Spleen (tissue), 11 donors: ENCODE measurements at regions not wholly inside any gene's neighbourhood (a gene's known extent, or its start where the extent isn't known, plus 50 kb on each side); places are given as distances from the start of the nearest gene placed in this dataset.

Experiments used
- DNase-seq: peaks from one replicate; pipeline ENCODE4 v3.0.0-alpha.2; 2020
- H3K27ac ChIP-seq, 8 donors: fragments of 200-600 bp; sonication (generic) in 7 of 8; 1 replicate in 4 of 8; 2 replicates in 4 of 8; pipeline versions ENCODE4 v1.5.0 to v1.8.0; 2016 to 2021; ENCODE audit warnings: inconsistent platforms in 4 of 8, mild to moderate bottlenecking in 4 of 8, moderate library complexity in 1 of 8
- H3K27me3 ChIP-seq, 7 donors: fragments of 200-600 bp; sonication (generic) in 6 of 7; replicated peaks in 1 of 7; 1 replicate in 4 of 7; 2 replicates in 3 of 7; pipeline versions ENCODE4 v1.5.0 to v1.8.0; 2016 to 2021; ENCODE audit warnings: inconsistent platforms in 3 of 7, mild to moderate bottlenecking in 1 of 7
- H3K36me3 ChIP-seq, 6 donors: fragments of 200-600 bp; sonication (generic) in 5 of 6; 1 replicate in 4 of 6; 2 replicates in 2 of 6; pipeline versions ENCODE4 v1.5.0 to v1.8.0; 2016 to 2021; ENCODE audit warnings: inconsistent platforms in 2 of 6
- H3K4me1 ChIP-seq, 6 donors: fragments of 200-600 bp; sonication (generic) in 5 of 6; 1 replicate in 3 of 6; 2 replicates in 3 of 6; pipeline versions ENCODE4 v1.5.0 to v1.8.0; 2016 to 2021; ENCODE audit warnings: inconsistent platforms in 3 of 6
- H3K4me3 ChIP-seq, 8 donors: fragments of 200-600 bp; sonication (generic) in 7 of 8; 1 replicate in 4 of 8; 2 replicates in 4 of 8; pipeline versions ENCODE4 v1.5.0 to v1.8.0; 2016 to 2021; ENCODE audit warnings: inconsistent platforms in 4 of 8, mild to moderate bottlenecking in 4 of 8, moderate library complexity in 2 of 8
- H3K9me3 ChIP-seq, 8 donors: fragments of 200-600 bp; sonication (generic) in 7 of 8; 1 replicate in 4 of 8; 2 replicates in 4 of 8; pipeline versions ENCODE4 v1.5.0 to v1.8.0; 2016 to 2021; ENCODE audit warnings: inconsistent platforms in 4 of 8
- POLR2A ChIP-seq, 3 donors: fragments of 450-650 bp; IDR thresholded peaks; one replicate each; pipeline ENCODE4 v1.5.1; 2017; ENCODE audit warnings: antibody characterized with exemption in 3 of 3, mild to moderate bottlenecking in 1 of 3
- POLR2AphosphoS5 ChIP-seq, 3 donors: sonication (generic); formaldehyde crosslinking; IDR thresholded peaks; one replicate each; pipeline ENCODE4 v1.5.1; 2017; ENCODE audit warnings: antibody characterized with exemption in 3 of 3
- WGBS, 5 donors: extraction: QIAGEN DNeasy Blood & Tissue Kit in 3 of 5; methylation state at CpG; one replicate each; pipeline versions ENCODE4 v1.1.5 to v1.1.7; 2013 to 2018; 5-methylcytosine and 5-hydroxymethylcytosine counted together
- intact Hi-C: fragments of 100-400 bp; cut with DNase I; formaldehyde crosslinking; loops from one replicate; pipeline ENCODE4 v1.15.0; 2023; ENCODE audit warnings: low total_unique reads
- TF ChIP-seq, protein P1 (sequence below), 11 experiments: fragments of 200-600 bp in 7 of 11; fragments of 450-650 bp in 4 of 11; sonication (generic) in 4 of 11; IDR thresholded peaks in 8 of 11; conservative IDR thresholded peaks in 3 of 11; 1 replicate in 7 of 11; 2 replicates in 4 of 11; pipeline versions ENCODE4 v1.4.0 to v1.8.0; 2016 to 2021; ENCODE audit warnings: antibody characterized with exemption in 11 of 11, inconsistent platforms in 4 of 11, mild to moderate bottlenecking in 1 of 11
- donor health status: healthy with polysubstance abuse.
- donor health status: DM: no; HTN: no; CAD: no; lungs with moderate emphysema.
- donor health status: DM: no; HTN: no; CAD: no.
- donor health status: Bipolar disorder and iron deficiency.
- donor health status: healthy.
- donor health status: DM: no; HTN: no; CAD: no.
- donor health status: DM: yes; HTN: yes; CAD: no.

DNA sequence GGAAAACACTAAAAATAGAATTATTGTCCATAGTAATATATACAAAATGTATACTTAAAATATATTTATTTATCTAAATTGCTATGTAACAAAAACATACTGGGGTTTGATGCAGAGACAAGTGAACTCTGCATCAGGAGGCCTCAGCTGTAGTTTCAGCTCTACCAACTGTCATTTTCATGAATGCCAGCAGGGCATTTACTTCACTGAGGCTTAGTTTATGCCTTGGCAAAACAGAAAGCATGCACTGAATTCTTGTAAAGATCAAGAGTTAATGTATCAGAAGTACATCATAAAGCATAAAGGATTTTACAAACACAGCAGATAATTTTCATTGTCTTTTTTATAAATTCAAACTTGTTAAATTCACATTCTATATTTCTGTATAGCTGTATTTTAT, 577.0 kb downstream of the C4orf33 start:
- no peak overlapping the region for H3K27ac ChIP-seq
- H3K36me3 ChIP-seq, result no peaks in the 10 kb centered on the region
- no peaks in the 10 kb centered on the region for H3K4me1 ChIP-seq
- intact Hi-C loops, result no loop called here
- DNase-seq, result no peak
- peaks cover 0 to 14% (median 2%) of the 10 kb centered on the region in 8 donors for H3K9me3 ChIP-seq
- no peaks in the 10 kb centered on the region for H3K27me3 ChIP-seq
- TF ChIP-seq, protein P1, sequence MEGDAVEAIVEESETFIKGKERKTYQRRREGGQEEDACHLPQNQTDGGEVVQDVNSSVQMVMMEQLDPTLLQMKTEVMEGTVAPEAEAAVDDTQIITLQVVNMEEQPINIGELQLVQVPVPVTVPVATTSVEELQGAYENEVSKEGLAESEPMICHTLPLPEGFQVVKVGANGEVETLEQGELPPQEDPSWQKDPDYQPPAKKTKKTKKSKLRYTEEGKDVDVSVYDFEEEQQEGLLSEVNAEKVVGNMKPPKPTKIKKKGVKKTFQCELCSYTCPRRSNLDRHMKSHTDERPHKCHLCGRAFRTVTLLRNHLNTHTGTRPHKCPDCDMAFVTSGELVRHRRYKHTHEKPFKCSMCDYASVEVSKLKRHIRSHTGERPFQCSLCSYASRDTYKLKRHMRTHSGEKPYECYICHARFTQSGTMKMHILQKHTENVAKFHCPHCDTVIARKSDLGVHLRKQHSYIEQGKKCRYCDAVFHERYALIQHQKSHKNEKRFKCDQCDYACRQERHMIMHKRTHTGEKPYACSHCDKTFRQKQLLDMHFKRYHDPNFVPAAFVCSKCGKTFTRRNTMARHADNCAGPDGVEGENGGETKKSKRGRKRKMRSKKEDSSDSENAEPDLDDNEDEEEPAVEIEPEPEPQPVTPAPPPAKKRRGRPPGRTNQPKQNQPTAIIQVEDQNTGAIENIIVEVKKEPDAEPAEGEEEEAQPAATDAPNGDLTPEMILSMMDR (IDR thresholded peaks at IDR 0.05 in 8 of 11, conservative IDR thresholded peaks at IDR 0.05 in 3 of 11), result no peak
- TF ChIP-seq POLR2AphosphoS5 (IDR thresholded peaks at IDR 0.05) (no peak), POLR2A (IDR thresholded peaks at IDR 0.05) (no peak)
- no peak overlapping the region for H3K4me3 ChIP-seq

DNA sequence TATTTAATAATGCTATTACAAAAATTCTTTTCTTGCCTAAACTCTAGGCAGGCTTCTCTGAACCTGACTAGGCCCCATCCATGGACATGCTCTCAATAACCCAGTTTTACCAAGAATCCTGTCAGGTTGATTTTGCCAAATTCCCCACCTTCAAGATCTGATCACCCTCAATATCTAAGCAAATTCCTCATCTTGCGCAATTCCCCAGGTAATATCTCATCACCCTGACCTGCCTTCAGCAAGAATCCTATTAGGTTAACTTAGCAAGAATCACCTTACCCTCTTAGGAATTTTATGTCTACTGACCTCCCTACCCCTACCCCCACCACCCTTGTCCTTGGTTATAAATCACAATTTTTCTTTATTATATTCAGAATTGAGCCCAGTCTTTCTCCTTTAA, 579.1 kb downstream of the C4orf33 start:
- no peak overlapping the region for H3K4me3 ChIP-seq
- no peaks in the 10 kb centered on the region for H3K36me3 ChIP-seq
- no peaks in the 10 kb centered on the region for H3K27me3 ChIP-seq
- no peak overlapping the region for H3K27ac ChIP-seq
- H3K9me3 ChIP-seq, result peaks cover 0 to 16% (median 2%) of the 10 kb centered on the region in 8 donors
- 84 to 100% (median 90%) methylated on average over 1 of the region's 1 CpG for WGBS, 5 donors
- DNase-seq, result no peak
- intact Hi-C loops, result no loop called here
- TF ChIP-seq, protein P1 (IDR thresholded peaks at IDR 0.05 in 8 of 11, conservative IDR thresholded peaks at IDR 0.05 in 3 of 11), result no peak
- TF ChIP-seq POLR2A (IDR thresholded peaks at IDR 0.05), result no peak
- no peak for TF ChIP-seq POLR2AphosphoS5 (IDR thresholded peaks at IDR 0.05)
- no peaks in the 10 kb centered on the region for H3K4me1 ChIP-seq

DNA sequence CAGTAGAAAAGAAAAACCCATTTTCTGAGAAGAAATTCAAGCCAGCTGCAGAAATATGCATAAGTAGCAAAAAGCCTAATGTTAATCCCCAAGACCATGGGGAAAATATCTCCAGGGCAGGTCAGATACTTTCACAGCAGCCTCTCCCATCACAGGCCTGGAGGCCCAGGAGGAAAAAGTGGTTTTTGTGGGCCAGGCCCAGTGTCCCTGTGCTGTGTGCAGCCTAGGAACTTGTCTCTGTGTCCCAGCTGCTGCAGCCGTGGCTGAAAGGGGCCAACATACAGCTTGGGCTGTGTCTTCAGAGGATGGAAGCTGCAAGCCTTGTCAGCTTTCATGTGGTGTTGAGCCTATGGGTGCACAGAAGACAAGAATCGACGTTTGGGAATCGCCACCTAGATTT, 581.0 kb downstream of the C4orf33 start:
- intact Hi-C loops, result no loop called here
- DNase-seq, result no peak
- no peaks in the 10 kb centered on the region for H3K4me1 ChIP-seq
- H3K27me3 ChIP-seq, result no peaks in the 10 kb centered on the region
- 85 to 94% (median 88%) methylated on average over 4 of the region's 4 CpGs for WGBS, 5 donors
- H3K27ac ChIP-seq, result no peak overlapping the region
- TF ChIP-seq, protein P1 (IDR thresholded peaks at IDR 0.05 in 8 of 11, conservative IDR thresholded peaks at IDR 0.05 in 3 of 11), result no peak
- TF ChIP-seq POLR2AphosphoS5 (IDR thresholded peaks at IDR 0.05) (no peak), POLR2A (IDR thresholded peaks at IDR 0.05) (no peak)
- no peak overlapping the region for H3K4me3 ChIP-seq
- no peaks in the 10 kb centered on the region for H3K36me3 ChIP-seq
- H3K9me3 ChIP-seq, result peaks cover 0 to 16% (median 2%) of the 10 kb centered on the region in 8 donors

DNA sequence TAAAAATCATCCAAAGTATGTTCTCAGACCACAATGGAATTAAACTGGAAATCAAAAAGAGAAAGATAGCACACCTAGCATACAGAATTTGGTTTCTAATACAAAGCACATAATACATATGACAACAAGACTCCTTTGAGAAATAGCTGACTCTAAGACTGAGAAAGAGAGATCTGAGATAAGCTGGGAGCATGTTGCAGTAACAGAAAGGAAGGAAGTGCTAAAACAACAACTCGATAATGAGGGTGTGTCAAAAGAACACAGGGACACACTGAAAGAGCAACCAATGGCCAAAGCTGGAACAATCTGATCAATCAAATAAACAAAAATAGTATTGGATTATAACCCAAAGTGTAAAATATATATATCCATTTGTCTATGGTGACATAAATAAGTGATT, 586.6 kb downstream of the C4orf33 start:
- 6 to 21% (median 9%) methylated on average over 1 of the region's 1 CpG for WGBS, 5 donors
- intact Hi-C loops, result no loop called here
- H3K4me1 ChIP-seq, result no peaks in the 10 kb centered on the region
- no peak for DNase-seq
- no peaks in the 10 kb centered on the region for H3K36me3 ChIP-seq
- TF ChIP-seq POLR2A (IDR thresholded peaks at IDR 0.05) (no peak), POLR2AphosphoS5 (IDR thresholded peaks at IDR 0.05) (no peak)
- TF ChIP-seq, protein P1 (IDR thresholded peaks at IDR 0.05 in 8 of 11, conservative IDR thresholded peaks at IDR 0.05 in 3 of 11), result no peak
- no peaks in the 10 kb centered on the region for H3K27me3 ChIP-seq
- peaks cover 0 to 5% (median 0%) of the 10 kb centered on the region in 8 donors for H3K9me3 ChIP-seq
- no peak overlapping the region for H3K4me3 ChIP-seq
- H3K27ac ChIP-seq, result no peak overlapping the region
